GM12878 (cell line): ENCODE measurements at regions not wholly inside any gene's neighbourhood (a gene's known extent, or its start where the extent isn't known, plus 50 kb on each side); places are given as distances from the start of the nearest gene placed in this dataset.

ENCODE experiments used
- ATAC-seq: fragments of 200-7000 bp; cut with Tn5 transposase; 3 replicates; pipeline ENCODE4 v1.9.1; 2020; ENCODE audit warnings: mild to moderate bottlenecking, moderate library complexity
- BruUV-seq: library from RNA; stranded (reverse); fragments of 400-500 nt; replicated peaks from 2 replicates; lab custom pipeline; 2021; lab: Mats Ljungman, UMichigan
- CTCF ChIA-PET: fragments of 300-600 bp; sonication (Branson Sonifier 250); formaldehyde crosslinking; extraction: SDS; loops from one replicate; lab custom pipeline; 2021; ENCODE audit warnings: inconsistent platforms; lab: Yijun Ruan, JAX
- POLR2A ChIA-PET: fragments of 350-600 bp; formaldehyde crosslinking; extraction: SDS; loops from one replicate; lab custom pipeline; 2021; ENCODE audit warnings: inconsistent platforms; lab: Charles Lee
- RAD21 ChIA-PET: fragments of 300-600 bp; sonication (Branson Sonifier 250); formaldehyde crosslinking; loops from one replicate; lab custom pipeline; 2023; ENCODE audit warnings: antibody characterized with exemption; ENCODE audit not compliant: unreplicated experiment; lab: Charles Lee
- SMC1A ChIA-PET: fragments of 300-600 bp; sonication (Branson Sonifier 250); formaldehyde crosslinking; loops from one replicate; lab custom pipeline; 2023; ENCODE audit not compliant: unreplicated experiment, uncharacterized antibody; lab: Charles Lee
- DNase-seq: peaks from one replicate; pipeline ENCODE4 v3.0.0-alpha.2; 2011; ENCODE audit warnings: low read depth, low spot score
- FAIRE-seq: peaks from 3 replicates; lab custom pipeline; 2011; peaks lifted over from hg19 to GRCh38; lab: Jason Lieb, UNC
- H2AFZ ChIP-seq: 2 replicates; pipeline ENCODE4 v1.6.0; 2011; ENCODE audit warnings: low read depth, low read length, control low read depth; ENCODE audit not compliant: control insufficient read depth
- H3K27ac ChIP-seq: 2 replicates; pipeline ENCODE4 v1.5.1; 2011; ENCODE audit warnings: control low read depth; ENCODE audit not compliant: control insufficient read depth, insufficient read depth
- H3K27me3 ChIP-seq, 2 experiments: replicated peaks in 1 of 2; 2 replicates each; pipeline versions ENCODE4 v1.6.0 to v1.6.1; 2011; ENCODE audit warnings: low read length in 1 of 2; ENCODE audit not compliant: control insufficient read depth in 2 of 2, insufficient read depth in 2 of 2
- H3K36me3 ChIP-seq, 2 experiments: 2 replicates each; pipeline ENCODE4 v1.5.1; 2011; ENCODE audit warnings: low read length in 1 of 2; ENCODE audit not compliant: control insufficient read depth in 2 of 2, insufficient read depth in 2 of 2
- H3K4me1 ChIP-seq: 2 replicates; pipeline ENCODE4 v1.6.1; 2011; ENCODE audit warnings: mild to moderate bottlenecking, low read length, moderate library complexity, mixed read lengths; ENCODE audit not compliant: control insufficient read depth, insufficient read depth
- H3K4me2 ChIP-seq: 2 replicates; pipeline ENCODE4 v1.6.0; 2011; ENCODE audit warnings: control low read depth; ENCODE audit not compliant: control insufficient read depth, insufficient read depth
- H3K4me3 ChIP-seq: fragments of 200-600 bp; sonication (generic); 2 replicates; pipeline ENCODE4 v1.5.1; 2016
- H3K79me2 ChIP-seq: 2 replicates; pipeline ENCODE4 v1.6.0; 2011; ENCODE audit warnings: low read length; ENCODE audit not compliant: control insufficient read depth, insufficient read depth
- H3K9ac ChIP-seq: 2 replicates; pipeline ENCODE4 v1.8.0; 2011; ENCODE audit warnings: low read length, control low read depth, mixed read lengths; ENCODE audit not compliant: control insufficient read depth, insufficient read depth
- H3K9me3 ChIP-seq: replicated peaks from 3 replicates; pipeline ENCODE4 v1.5.1; 2011; ENCODE audit warnings: mild to moderate bottlenecking, low read length; ENCODE audit not compliant: control insufficient read depth, insufficient read depth
- H4K20me1 ChIP-seq: 2 replicates; pipeline ENCODE4 v1.6.0; 2011; ENCODE audit not compliant: control insufficient read depth, insufficient read depth
- BRCA1 ChIP-seq: IDR thresholded peaks from 2 replicates; pipeline ENCODE4 v1.6.1; 2011; ENCODE audit warnings: low read depth, low read length, improper control_type of control experiment
- CREB1 ChIP-seq: IDR thresholded peaks from 2 replicates; pipeline ENCODE4 v1.6.1; 2012; ENCODE audit warnings: low read depth, mild to moderate bottlenecking, inconsistent platforms
- JUND ChIP-seq: IDR thresholded peaks from 2 replicates; pipeline ENCODE4 v1.6.1; 2012; ENCODE audit warnings: low read depth, mild to moderate bottlenecking, low read length, improper control_type of control experiment, moderate library complexity
- NFXL1 ChIP-seq: fragments of 450-650 bp; IDR thresholded peaks from 2 replicates; pipeline ENCODE4 v1.6.1; 2017; ENCODE audit warnings: antibody characterized with exemption, mild to moderate bottlenecking, borderline replicate concordance
- NR2F1 ChIP-seq: fragments of 450-650 bp; conservative IDR thresholded peaks from 2 replicates; pipeline ENCODE4 v1.6.1; 2017; ENCODE audit warnings: mild to moderate bottlenecking
- SP1 ChIP-seq: IDR thresholded peaks from one replicate; pipeline ENCODE4 v1.6.1; 2011; ENCODE audit warnings: low read depth, low read length
- SREBF1 ChIP-seq: IDR thresholded peaks from 2 replicates; pipeline ENCODE4 v1.6.1; 2012; ENCODE audit warnings: mild to moderate bottlenecking, low read length
- ZNF207 ChIP-seq: fragments of 450-650 bp; IDR thresholded peaks from 2 replicates; pipeline ENCODE4 v1.6.1; 2014; ENCODE audit warnings: antibody characterized with exemption, mild to moderate bottlenecking, borderline replicate concordance
- ZNF217 ChIP-seq: fragments of 450-650 bp; IDR thresholded peaks from 2 replicates; pipeline ENCODE4 v1.6.1; 2017; ENCODE audit warnings: antibody characterized with exemption, mild to moderate bottlenecking
- WGBS: methylation state at CpG from one replicate; pipeline ENCODE4 v1.1.6; 2016; ENCODE audit warnings: low lambda C conversion rate; ENCODE audit not compliant: insufficient replicate concordance, insufficient coverage; ENCODE audit errors: missing lambda C conversion rate; 5-methylcytosine and 5-hydroxymethylcytosine counted together
- in situ Hi-C: fragments of 300-500 bp; cut with MboI; formaldehyde crosslinking; loops from 9 replicates; pipeline ENCODE4 v1.14.3; 2018; ENCODE audit warnings: mixed read lengths
- intact Hi-C: fragments of 100-400 bp; cut with micrococcal nuclease; formaldehyde crosslinking; loops from one replicate; pipeline ENCODE4 v1.14.2; 2022; ENCODE audit not compliant: unreplicated experiment
- TF ChIP-seq, protein P1 (sequence below): IDR thresholded peaks from 2 replicates; pipeline ENCODE4 v1.6.1; 2012; ENCODE audit warnings: low read depth, low read length, improper control_type of control experiment
- TF ChIP-seq, protein P2 (sequence below): fragments of 150-350 bp; IDR thresholded peaks from 2 replicates; pipeline ENCODE4 v1.6.1; 2014; ENCODE audit warnings: mild to moderate bottlenecking, low read depth, low read length
- TF ChIP-seq, protein P3 (sequence below): fragments of 450-650 bp; IDR thresholded peaks from 2 replicates; pipeline ENCODE4 v1.6.1; 2017; ENCODE audit warnings: mild to moderate bottlenecking, low read depth, inconsistent platforms; ENCODE audit not compliant: poor library complexity, severe bottlenecking

DNA sequence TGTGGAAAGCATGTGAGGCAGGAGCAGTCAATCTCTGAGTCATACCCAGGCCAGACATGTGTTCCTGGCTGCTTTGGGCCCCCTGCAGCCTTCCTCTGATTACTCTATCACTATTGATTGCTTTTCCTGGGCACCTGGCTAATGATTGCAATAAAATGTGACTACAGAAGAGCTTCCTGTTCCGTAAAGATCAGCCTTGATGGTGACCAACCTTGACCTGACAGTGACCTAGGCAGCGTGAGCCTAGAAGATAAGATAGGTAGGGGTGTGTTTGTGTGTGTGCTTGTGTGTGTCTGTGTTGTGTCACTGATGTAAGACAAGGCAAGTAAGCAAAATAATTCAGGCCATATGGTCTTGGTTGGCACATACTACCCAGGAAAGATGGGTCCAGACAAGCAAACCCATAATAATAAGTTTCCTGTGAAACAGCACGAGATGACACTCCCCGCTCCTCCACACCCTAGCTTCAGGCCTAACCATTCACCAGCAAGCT is 367.7 kb upstream of the CDH11 start:
- POLR2A ChIA-PET = no interaction called here
- Histone ChIP-seq H2AFZ (no peak overlapping the region), H3K4me1 (no peaks in the 10 kb centered on the region), H3K9me3 (no peaks in the 10 kb centered on the region), H4K20me1 (no peaks in the 10 kb centered on the region), H3K9ac (no peak overlapping the region), H3K27me3 (no peaks in the 10 kb centered on the region), H3K4me3 (no peak overlapping the region), H3K36me3 (no peaks in the 10 kb centered on the region), H3K4me2 (no peak overlapping the region), H3K79me2 (no peaks in the 10 kb centered on the region), H3K27ac (no peak overlapping the region)
- TF ChIP-seq NFXL1 (no peak), SP1 (no peak), JUND (no peak), ZNF207 (no peak), CREB1 (no peak), ZNF217 (no peak), SREBF1 (no peak), NR2F1 (no peak), BRCA1 (no peak)
- TF ChIP-seq, protein P1, sequence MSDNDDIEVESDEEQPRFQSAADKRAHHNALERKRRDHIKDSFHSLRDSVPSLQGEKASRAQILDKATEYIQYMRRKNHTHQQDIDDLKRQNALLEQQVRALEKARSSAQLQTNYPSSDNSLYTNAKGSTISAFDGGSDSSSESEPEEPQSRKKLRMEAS = no peak
- TF ChIP-seq, protein P2, sequence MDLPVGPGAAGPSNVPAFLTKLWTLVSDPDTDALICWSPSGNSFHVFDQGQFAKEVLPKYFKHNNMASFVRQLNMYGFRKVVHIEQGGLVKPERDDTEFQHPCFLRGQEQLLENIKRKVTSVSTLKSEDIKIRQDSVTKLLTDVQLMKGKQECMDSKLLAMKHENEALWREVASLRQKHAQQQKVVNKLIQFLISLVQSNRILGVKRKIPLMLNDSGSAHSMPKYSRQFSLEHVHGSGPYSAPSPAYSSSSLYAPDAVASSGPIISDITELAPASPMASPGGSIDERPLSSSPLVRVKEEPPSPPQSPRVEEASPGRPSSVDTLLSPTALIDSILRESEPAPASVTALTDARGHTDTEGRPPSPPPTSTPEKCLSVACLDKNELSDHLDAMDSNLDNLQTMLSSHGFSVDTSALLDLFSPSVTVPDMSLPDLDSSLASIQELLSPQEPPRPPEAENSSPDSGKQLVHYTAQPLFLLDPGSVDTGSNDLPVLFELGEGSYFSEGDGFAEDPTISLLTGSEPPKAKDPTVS = no peak
- TF ChIP-seq, protein P3, sequence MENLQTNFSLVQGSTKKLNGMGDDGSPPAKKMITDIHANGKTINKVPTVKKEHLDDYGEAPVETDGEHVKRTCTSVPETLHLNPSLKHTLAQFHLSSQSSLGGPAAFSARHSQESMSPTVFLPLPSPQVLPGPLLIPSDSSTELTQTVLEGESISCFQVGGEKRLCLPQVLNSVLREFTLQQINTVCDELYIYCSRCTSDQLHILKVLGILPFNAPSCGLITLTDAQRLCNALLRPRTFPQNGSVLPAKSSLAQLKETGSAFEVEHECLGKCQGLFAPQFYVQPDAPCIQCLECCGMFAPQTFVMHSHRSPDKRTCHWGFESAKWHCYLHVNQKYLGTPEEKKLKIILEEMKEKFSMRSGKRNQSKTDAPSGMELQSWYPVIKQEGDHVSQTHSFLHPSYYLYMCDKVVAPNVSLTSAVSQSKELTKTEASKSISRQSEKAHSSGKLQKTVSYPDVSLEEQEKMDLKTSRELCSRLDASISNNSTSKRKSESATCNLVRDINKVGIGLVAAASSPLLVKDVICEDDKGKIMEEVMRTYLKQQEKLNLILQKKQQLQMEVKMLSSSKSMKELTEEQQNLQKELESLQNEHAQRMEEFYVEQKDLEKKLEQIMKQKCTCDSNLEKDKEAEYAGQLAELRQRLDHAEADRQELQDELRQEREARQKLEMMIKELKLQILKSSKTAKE = no peak
- in situ Hi-C loops (loop anchor here (10.0 kb wide), 1 partner anchor 55 kb away; no protein-coding TSS in a partner anchor), intact Hi-C loops (no loop called here)
- no peak for ATAC-seq
- BruUV-seq = no TSS peak
- RAD21 ChIA-PET = no interaction called here
- no peak for DNase-seq
- CTCF ChIA-PET = no interaction called here
- FAIRE-seq = no peak
- SMC1A ChIA-PET = no interaction called here
- WGBS = 11% methylated on average over 4 of the region's 4 CpGs
